Neural crest cell (in vitro differentiated cells): ENCODE measurements at regions not wholly inside any gene's neighbourhood (a gene's known extent, or its start where the extent isn't known, plus 50 kb on each side); places are given as distances from the start of the nearest gene placed in this dataset.

Experiments used
- DNase-seq: peaks from one replicate; pipeline ENCODE4 v3.0.0; 2021; ENCODE audit warnings: low read depth, mixed read lengths, low spot score
- H3K27ac Mint-ChIP-seq: one replicate; pipeline ENCODE4 v1.8.0; 2021; ENCODE audit warnings: mild to moderate bottlenecking, mixed read lengths; ENCODE audit not compliant: unreplicated experiment
- H3K27me3 Mint-ChIP-seq: 2 replicates; pipeline ENCODE4 v1.8.0; 2021; ENCODE audit warnings: low read depth, mild to moderate bottlenecking, mixed read lengths
- H3K36me3 Mint-ChIP-seq: 2 replicates; pipeline ENCODE4 v1.8.0; 2021; ENCODE audit warnings: low read depth, mild to moderate bottlenecking, mixed read lengths
- H3K4me1 Mint-ChIP-seq: 2 replicates; pipeline ENCODE4 v1.8.0; 2021; ENCODE audit warnings: mixed read lengths
- H3K4me3 Mint-ChIP-seq: one replicate; pipeline ENCODE4 v1.8.0; 2021; ENCODE audit warnings: mild to moderate bottlenecking, mixed read lengths
- H3K9me3 Mint-ChIP-seq: 2 replicates; pipeline ENCODE4 v1.8.0; 2021; ENCODE audit warnings: mixed read lengths
- TF ChIP-seq, protein P1 (sequence below): fragments of 200-600 bp; sonication (generic); conservative IDR thresholded peaks from 2 replicates; pipeline ENCODE4 v1.5.0; 2021; ENCODE audit warnings: antibody characterized with exemption, mild to moderate bottlenecking

GRCh38 chr18:11523804-11524203, 85.6 kb upstream of the SLC35G4 start:
- Mint-ChIP-seq H3K4me1 (no peaks in the 10 kb centered on the region), H3K4me3 (no peak overlapping the region), H3K27me3 (no peaks in the 10 kb centered on the region), H3K36me3 (no peaks in the 10 kb centered on the region), H3K9me3 (no peaks in the 10 kb centered on the region), H3K27ac (no peak overlapping the region)
- no peak for DNase-seq
- TF ChIP-seq, protein P1, sequence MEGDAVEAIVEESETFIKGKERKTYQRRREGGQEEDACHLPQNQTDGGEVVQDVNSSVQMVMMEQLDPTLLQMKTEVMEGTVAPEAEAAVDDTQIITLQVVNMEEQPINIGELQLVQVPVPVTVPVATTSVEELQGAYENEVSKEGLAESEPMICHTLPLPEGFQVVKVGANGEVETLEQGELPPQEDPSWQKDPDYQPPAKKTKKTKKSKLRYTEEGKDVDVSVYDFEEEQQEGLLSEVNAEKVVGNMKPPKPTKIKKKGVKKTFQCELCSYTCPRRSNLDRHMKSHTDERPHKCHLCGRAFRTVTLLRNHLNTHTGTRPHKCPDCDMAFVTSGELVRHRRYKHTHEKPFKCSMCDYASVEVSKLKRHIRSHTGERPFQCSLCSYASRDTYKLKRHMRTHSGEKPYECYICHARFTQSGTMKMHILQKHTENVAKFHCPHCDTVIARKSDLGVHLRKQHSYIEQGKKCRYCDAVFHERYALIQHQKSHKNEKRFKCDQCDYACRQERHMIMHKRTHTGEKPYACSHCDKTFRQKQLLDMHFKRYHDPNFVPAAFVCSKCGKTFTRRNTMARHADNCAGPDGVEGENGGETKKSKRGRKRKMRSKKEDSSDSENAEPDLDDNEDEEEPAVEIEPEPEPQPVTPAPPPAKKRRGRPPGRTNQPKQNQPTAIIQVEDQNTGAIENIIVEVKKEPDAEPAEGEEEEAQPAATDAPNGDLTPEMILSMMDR = no peak

DNA sequence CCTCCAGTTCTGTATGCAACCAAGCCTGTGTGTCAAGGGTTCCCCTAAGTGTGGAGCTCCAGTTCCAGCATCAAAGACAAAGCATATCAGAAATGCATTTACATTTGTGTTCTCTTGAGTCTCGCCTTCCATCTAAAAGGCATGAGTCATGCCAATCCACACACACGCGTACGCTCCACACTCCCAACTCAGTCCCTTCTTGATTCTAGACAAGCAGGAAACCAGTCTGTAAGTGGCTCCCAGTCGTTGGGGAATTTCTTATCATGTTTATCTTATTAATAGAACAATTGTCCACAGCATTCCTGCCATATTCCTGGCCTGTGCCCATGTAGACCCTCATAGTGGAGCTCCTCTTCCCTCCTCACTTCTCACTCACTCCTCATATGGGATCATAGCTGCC, 86.4 kb upstream of the SLC35G4 start:
- no peaks in the 10 kb centered on the region for H3K4me1 Mint-ChIP-seq
- H3K4me3 Mint-ChIP-seq = no peak overlapping the region
- no peaks in the 10 kb centered on the region for H3K36me3 Mint-ChIP-seq
- no peaks in the 10 kb centered on the region for H3K9me3 Mint-ChIP-seq
- TF ChIP-seq, protein P1 = no peak
- H3K27ac Mint-ChIP-seq = no peak overlapping the region
- H3K27me3 Mint-ChIP-seq = no peaks in the 10 kb centered on the region
- DNase-seq = no peak

DNA sequence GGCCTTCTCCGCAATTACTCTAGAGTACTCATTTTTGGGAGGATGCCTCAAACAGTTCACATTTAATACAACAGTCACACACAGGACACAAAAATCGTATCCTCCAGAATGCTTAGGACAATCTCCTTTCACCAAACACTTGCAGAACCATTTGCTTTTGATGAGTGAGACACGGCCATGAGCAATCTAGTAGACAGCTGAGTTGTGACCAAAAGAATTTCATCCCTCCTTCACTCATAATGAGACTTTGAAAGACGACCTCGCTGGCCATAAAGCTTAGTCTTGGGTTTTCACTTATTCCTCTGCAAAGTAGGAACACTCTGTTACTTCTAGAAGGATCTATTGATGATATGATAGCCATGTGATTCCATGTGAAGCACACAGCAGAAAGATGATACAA, 87.5 kb upstream of the SLC35G4 start:
- TF ChIP-seq, protein P1 = no peak
- no peak for DNase-seq
- Mint-ChIP-seq H3K27me3 (no peaks in the 10 kb centered on the region), H3K4me1 (no peaks in the 10 kb centered on the region), H3K4me3 (no peak overlapping the region), H3K9me3 (no peaks in the 10 kb centered on the region), H3K36me3 (no peaks in the 10 kb centered on the region), H3K27ac (no peak overlapping the region)

DNA sequence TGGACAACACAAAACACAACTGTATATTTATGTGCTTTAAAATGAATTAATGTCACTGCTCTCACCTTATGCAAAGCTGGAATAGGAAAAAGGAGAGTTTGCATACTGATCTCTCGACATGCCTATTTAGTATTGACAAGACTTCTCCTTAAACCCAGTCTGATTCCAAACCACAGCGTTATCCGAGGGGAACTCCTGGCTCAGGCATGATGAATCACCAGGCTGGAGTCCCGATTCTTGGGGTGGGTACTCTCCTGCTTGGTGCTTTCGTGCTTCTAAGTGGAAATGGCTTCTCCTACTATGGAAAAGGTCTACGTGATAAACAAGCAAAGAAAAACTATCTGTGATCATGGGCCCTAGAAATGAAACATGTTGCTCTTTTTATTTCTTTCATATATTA, 88.9 kb upstream of the SLC35G4 start:
- Mint-ChIP-seq H3K4me3 (no peak overlapping the region), H3K4me1 (no peaks in the 10 kb centered on the region), H3K27ac (no peak overlapping the region), H3K27me3 (no peaks in the 10 kb centered on the region), H3K9me3 (no peaks in the 10 kb centered on the region), H3K36me3 (no peaks in the 10 kb centered on the region)
- TF ChIP-seq, protein P1 = no peak
- no peak for DNase-seq

DNA sequence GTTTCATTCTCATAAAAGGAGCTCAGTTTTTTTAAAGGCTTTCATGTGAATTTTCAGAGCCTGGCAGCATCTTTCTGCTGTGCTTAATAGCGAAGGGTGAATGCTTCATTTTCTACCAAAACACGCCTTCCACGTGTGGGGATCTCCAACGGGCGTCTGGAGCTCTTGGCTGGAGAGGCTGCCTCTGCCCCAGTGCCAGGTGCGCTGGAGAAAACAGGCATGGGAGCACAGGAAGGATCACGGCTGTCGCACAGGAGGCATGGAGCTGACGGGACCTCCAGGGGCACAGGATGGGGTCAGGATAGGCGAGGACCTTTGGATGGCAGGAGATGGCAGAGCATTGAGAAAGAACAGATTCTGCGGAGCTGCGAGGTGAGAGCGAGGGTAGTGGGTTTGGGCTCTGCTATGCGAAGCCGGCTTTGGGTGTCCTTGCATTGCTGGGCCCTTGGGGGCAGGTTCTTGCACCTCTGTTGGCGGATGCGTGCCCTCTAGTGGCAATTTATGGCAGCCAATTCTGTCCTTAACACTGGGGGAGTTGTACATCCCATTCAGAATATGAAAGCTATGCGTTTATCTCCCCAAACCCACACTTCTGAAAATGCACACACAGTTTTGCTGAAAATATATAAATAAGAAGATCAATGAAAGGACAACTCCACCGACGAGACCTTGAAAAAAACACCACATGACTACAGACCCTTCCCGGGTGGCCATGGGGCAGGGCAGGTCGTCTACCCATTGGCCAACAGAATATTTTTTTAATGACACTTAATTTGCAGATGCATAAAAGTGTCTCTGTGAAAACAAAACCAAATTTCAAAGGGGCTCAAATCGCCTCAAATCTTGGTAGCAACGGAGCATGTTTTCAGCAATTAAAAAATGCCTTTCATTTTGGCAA, 90.4 kb upstream of the SLC35G4 start:
- peak; percentile 64 for DNase-seq
- H3K4me1 Mint-ChIP-seq = no peaks in the 10 kb centered on the region
- H3K4me3 Mint-ChIP-seq = no peak overlapping the region
- no peaks in the 10 kb centered on the region for H3K9me3 Mint-ChIP-seq
- TF ChIP-seq, protein P1 = peak; percentile 81
- no peak overlapping the region for H3K27ac Mint-ChIP-seq
- H3K27me3 Mint-ChIP-seq = no peaks in the 10 kb centered on the region
- no peaks in the 10 kb centered on the region for H3K36me3 Mint-ChIP-seq
